Muscle of leg (tissue), 3 donors: ENCODE measurements at regions not wholly inside any gene's neighbourhood (a gene's known extent, or its start where the extent isn't known, plus 50 kb on each side); places are given as distances from the start of the nearest gene placed in this dataset.
A peak's percentile ranks its signal among the peaks of the same experiment; 100 is the strongest.

Experiments used
- DNase-seq: peaks from one replicate; pipeline ENCODE4 v3.0.0; 2013
- H3K27ac ChIP-seq: one replicate; pipeline ENCODE4 v1.5.1; 2013; ENCODE audit warnings: mild to moderate bottlenecking, low read length, control low read depth
- H3K27me3 ChIP-seq: one replicate; pipeline ENCODE4 v1.6.1; 2013; ENCODE audit warnings: low read length; ENCODE audit not compliant: control insufficient read depth, insufficient read depth
- H3K36me3 ChIP-seq: one replicate; pipeline ENCODE4 v1.6.1; 2013; ENCODE audit warnings: low read length; ENCODE audit not compliant: control insufficient read depth, insufficient read depth
- H3K4me1 ChIP-seq: one replicate; pipeline ENCODE4 v1.6.1; 2013; ENCODE audit warnings: low read length; ENCODE audit not compliant: control insufficient read depth, insufficient read depth
- H3K4me3 ChIP-seq: one replicate; pipeline ENCODE4 v1.5.1; 2013; ENCODE audit warnings: low read length, control low read depth
- H3K9me3 ChIP-seq: replicated peaks from 2 replicates; pipeline ENCODE4 v1.6.1; 2013; ENCODE audit warnings: low read depth, low read length; ENCODE audit not compliant: control insufficient read depth
- WGBS: methylation state at CpG from one replicate; pipeline ENCODE4 v1.1.5; 2013; ENCODE audit warnings: missing lambda C conversion rate; ENCODE audit not compliant: insufficient coverage; 5-methylcytosine and 5-hydroxymethylcytosine counted together

GRCh38 chr7:18401757-18402156 lies 93.8 kb upstream of the HDAC9 start:
- Histone ChIP-seq H3K36me3 (no peaks in the 10 kb centered on the region), H3K4me3 (no peak overlapping the region), H3K27ac (no peak overlapping the region), H3K4me1 (no peaks in the 10 kb centered on the region), H3K9me3 (no peaks in the 10 kb centered on the region), H3K27me3 (no peaks in the 10 kb centered on the region)
- WGBS = 80% methylated on average over 1 of the region's 1 CpG
- no peak for DNase-seq

- DNase-seq = no peak
- Histone ChIP-seq H3K4me1 (no peaks in the 10 kb centered on the region), H3K9me3 (no peaks in the 10 kb centered on the region), H3K4me3 (no peak overlapping the region), H3K36me3 (no peaks in the 10 kb centered on the region), H3K27ac (no peak overlapping the region), H3K27me3 (no peaks in the 10 kb centered on the region)
- 82% methylated on average over 3 of the region's 5 CpGs for WGBS
These were observed 92.9 kb upstream of the HDAC9 start for GRCh38 chr7:18402488-18403183.

GRCh38 chr7:18405726-18406125 lies 89.8 kb upstream of the HDAC9 start:
- Histone ChIP-seq H3K36me3 (no peaks in the 10 kb centered on the region), H3K9me3 (no peaks in the 10 kb centered on the region), H3K4me3 (no peak overlapping the region), H3K27me3 (no peaks in the 10 kb centered on the region), H3K27ac (no peak overlapping the region), H3K4me1 (no peaks in the 10 kb centered on the region)
- 100% methylated on average over 1 of the region's 1 CpG for WGBS
- peak; percentile 36 for DNase-seq

DNA sequence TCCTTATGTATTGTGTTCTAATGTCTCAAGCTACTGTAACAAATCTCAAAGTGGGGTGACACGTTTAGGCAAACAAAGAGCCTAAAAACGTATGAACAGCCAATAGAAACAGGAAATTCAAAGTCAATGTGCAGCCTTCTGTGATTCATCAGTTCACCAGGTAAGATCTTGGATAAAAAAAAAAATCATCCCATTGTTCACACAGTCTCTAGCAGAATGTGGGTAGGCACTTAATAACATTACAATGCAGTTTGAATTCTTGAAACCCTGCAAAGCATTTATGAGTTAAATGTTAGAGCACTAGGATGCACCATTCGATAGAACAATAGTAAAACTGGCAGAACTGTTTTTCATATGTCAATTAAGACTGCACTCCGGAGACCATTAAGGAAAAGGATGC lies 88.2 kb upstream of the HDAC9 start:
- DNase-seq = no peak

DNA sequence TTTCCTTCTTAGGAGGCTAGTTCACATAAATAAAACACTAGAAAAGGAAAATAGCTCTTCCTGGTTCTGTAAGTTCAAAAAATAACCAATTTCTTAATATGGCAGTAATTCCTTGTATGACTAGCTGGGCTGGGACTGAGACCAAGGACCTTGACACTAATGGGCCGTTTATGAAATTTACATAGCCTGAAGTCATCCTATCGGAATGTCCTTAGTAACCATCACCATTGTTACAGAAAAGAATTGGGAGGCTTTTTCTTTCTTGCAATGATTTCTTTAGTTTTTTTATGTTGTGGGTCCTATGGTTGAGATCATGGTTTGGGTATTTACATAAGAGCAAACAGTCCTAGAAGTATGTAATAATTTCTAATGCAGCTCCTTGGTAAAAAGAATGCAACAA lies 87.1 kb upstream of the HDAC9 start:
- WGBS = no CpG with 5 or more reads among the region's 2 CpGs
- no peaks in the 10 kb centered on the region for H3K27me3 ChIP-seq
- DNase-seq = peak; percentile 52

More for the DNA sequence above, 88.2 kb upstream of the HDAC9 start:
- no peaks in the 10 kb centered on the region for H3K27me3 ChIP-seq
- no peak overlapping the region for H3K4me3 ChIP-seq
- H3K9me3 ChIP-seq = no peaks in the 10 kb centered on the region
- no peaks in the 10 kb centered on the region for H3K36me3 ChIP-seq
- H3K4me1 ChIP-seq = no peaks in the 10 kb centered on the region
- no peak overlapping the region for H3K27ac ChIP-seq
- WGBS = no CpG with 5 or more reads among the region's 4 CpGs

GRCh38 chr7:18408868-18409267 lies 86.7 kb upstream of the HDAC9 start:
- Histone ChIP-seq H3K4me1 (no peaks in the 10 kb centered on the region), H3K27me3 (no peaks in the 10 kb centered on the region), H3K9me3 (no peaks in the 10 kb centered on the region), H3K27ac (no peak overlapping the region), H3K4me3 (no peak overlapping the region), H3K36me3 (no peaks in the 10 kb centered on the region)
- WGBS = no CpG with 5 or more reads among the region's 4 CpGs
- DNase-seq = no peak

More for the DNA sequence above, 87.1 kb upstream of the HDAC9 start:
- Histone ChIP-seq H3K27ac (no peak overlapping the region), H3K36me3 (no peaks in the 10 kb centered on the region), H3K4me1 (no peaks in the 10 kb centered on the region), H3K9me3 (no peaks in the 10 kb centered on the region), H3K4me3 (no peak overlapping the region)

GRCh38 chr7:18413447-18413846 lies 82.1 kb upstream of the HDAC9 start:
- Histone ChIP-seq H3K9me3 (no peaks in the 10 kb centered on the region), H3K27ac (no peak overlapping the region), H3K27me3 (no peaks in the 10 kb centered on the region), H3K4me1 (no peaks in the 10 kb centered on the region), H3K4me3 (no peak overlapping the region), H3K36me3 (no peaks in the 10 kb centered on the region)
- no CpG with 5 or more reads among the region's 1 CpG for WGBS
- DNase-seq = no peak

GRCh38 chr7:18414885-18415284 lies 80.7 kb upstream of the HDAC9 start:
- DNase-seq = no peak
- 81% methylated on average over 4 of the region's 7 CpGs for WGBS
- H3K36me3 ChIP-seq = no peaks in the 10 kb centered on the region
- H3K9me3 ChIP-seq = no peaks in the 10 kb centered on the region
- no peak overlapping the region for H3K27ac ChIP-seq
- no peaks in the 10 kb centered on the region for H3K27me3 ChIP-seq
- H3K4me1 ChIP-seq = no peaks in the 10 kb centered on the region
- no peak overlapping the region for H3K4me3 ChIP-seq

DNA sequence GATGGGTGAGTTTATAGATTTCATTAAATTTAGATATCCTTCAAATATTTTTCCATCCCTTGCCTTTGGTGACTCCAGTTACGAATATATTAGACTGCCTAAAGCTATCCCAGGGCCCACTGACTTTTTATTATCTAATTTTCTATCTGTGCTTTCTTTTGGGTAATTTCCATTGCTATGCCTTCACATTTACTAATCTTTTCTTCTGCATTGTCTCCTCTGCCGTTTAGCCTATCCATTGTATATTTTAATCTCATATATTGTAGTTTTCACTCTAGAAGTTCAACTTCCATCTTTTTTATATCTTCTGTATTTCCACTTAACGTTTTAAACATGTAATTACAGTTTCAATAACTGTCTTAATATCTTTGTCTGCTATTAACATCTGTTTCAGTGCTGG lies 78.6 kb upstream of the HDAC9 start:
- no peaks in the 10 kb centered on the region for H3K4me1 ChIP-seq
- WGBS = no CpG with 5 or more reads among the region's 3 CpGs

DNA sequence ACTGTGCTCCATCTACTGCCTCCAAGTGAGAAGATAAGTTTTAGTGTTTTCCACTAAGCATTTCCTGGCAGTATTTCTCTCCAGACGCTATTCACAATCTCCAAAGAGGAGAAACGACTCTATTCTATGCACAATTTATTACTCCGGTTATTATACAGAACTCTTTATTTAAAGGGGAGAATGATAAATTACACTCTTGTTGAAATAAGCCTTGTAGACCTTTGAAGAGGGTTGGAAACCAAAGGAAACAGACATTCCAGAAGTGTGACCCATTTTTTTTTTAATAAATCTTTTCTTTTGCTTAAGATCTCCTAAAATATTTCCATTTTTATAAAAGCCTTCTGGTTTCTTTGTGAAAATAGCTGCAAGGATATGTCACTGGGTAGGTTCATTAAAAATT lies 76.1 kb upstream of the HDAC9 start:
- no peaks in the 10 kb centered on the region for H3K9me3 ChIP-seq
- no CpG with 5 or more reads among the region's 3 CpGs for WGBS
- no peak overlapping the region for H3K4me3 ChIP-seq
- no peaks in the 10 kb centered on the region for H3K27me3 ChIP-seq
- no peaks in the 10 kb centered on the region for H3K4me1 ChIP-seq
- no peak for DNase-seq
- no peak overlapping the region for H3K27ac ChIP-seq
- no peaks in the 10 kb centered on the region for H3K36me3 ChIP-seq

More for the DNA sequence above, 78.6 kb upstream of the HDAC9 start:
- DNase-seq = no peak
- Histone ChIP-seq H3K27ac (no peak overlapping the region), H3K4me3 (no peak overlapping the region), H3K36me3 (no peaks in the 10 kb centered on the region), H3K9me3 (no peaks in the 10 kb centered on the region), H3K27me3 (no peaks in the 10 kb centered on the region)

- no CpG with 5 or more reads among the region's 2 CpGs for WGBS
- DNase-seq = no peak
- no peaks in the 10 kb centered on the region for H3K9me3 ChIP-seq
- H3K36me3 ChIP-seq = no peaks in the 10 kb centered on the region
- no peak overlapping the region for H3K4me3 ChIP-seq
- no peak overlapping the region for H3K27ac ChIP-seq
- no peaks in the 10 kb centered on the region for H3K4me1 ChIP-seq
- no peaks in the 10 kb centered on the region for H3K27me3 ChIP-seq
These were observed 75.4 kb upstream of the HDAC9 start for GRCh38 chr7:18420108-18420507.
